Adrenal gland (tissue), 5 donors: ENCODE measurements at regions not wholly inside any gene's neighbourhood (a gene's known extent, or its start where the extent isn't known, plus 50 kb on each side); places are given as distances from the start of the nearest gene placed in this dataset.

Experiments
- CTCF ChIP-seq, 6 experiments: fragments of 450-650 bp in 4 of 6; fragments of 200-600 bp in 2 of 6; sonication (generic) in 1 of 6; IDR thresholded peaks; 1 replicate in 5 of 6; 2 replicates in 1 of 6; pipeline versions ENCODE4 v1.5.1 to v1.8.0; 2016 to 2021; ENCODE audit warnings: antibody characterized with exemption in 6 of 6, mild to moderate bottlenecking in 2 of 6, moderate library complexity in 1 of 6
- POLR2A ChIP-seq, 2 donors: fragments of 450-650 bp; IDR thresholded peaks; one replicate each; pipeline ENCODE4 v1.6.1; 2017; ENCODE audit warnings: antibody characterized with exemption in 2 of 2, mild to moderate bottlenecking in 2 of 2, moderate library complexity in 1 of 2
- donor health status: DM: no; HTN: no; CAD: no.

GRCh38 chr16:65641049-65641761 is 519.3 kb upstream of the CDH11 start:
- TF ChIP-seq POLR2A (IDR thresholded peaks at IDR 0.05) (no peak), CTCF (IDR thresholded peaks at IDR 0.05) (no peak)
